NCI-H774 (cell line): ENCODE measurements at regions not wholly inside any gene's neighbourhood (a gene's known extent, or its start where the extent isn't known, plus 50 kb on each side); places are given as distances from the start of the nearest gene placed in this dataset.

Experiments
- DNase-seq: peaks from one replicate; lab custom pipeline; 2025; lab: John Stamatoyannopoulos, UW

DNA sequence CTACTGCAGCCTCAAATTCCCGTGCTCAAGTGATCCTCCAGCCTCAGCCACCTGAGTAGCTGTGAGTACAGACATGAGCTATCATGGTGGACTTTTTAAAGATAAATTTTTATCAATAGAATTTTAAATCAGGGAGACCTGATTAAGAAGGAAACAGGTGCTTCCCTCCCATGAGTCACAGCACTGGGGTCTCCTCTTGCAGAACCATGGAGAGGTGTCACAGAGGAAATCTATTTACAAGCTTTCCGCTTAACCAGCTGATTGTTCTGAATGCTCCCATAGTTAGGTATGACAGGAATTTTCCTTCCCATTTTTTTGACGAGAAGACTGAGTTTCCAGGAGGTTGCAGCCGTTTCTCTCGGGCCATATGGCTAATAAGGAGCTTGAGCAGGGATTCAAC lies 516.1 kb downstream of the MIAT start:
- DNase-seq = no peak

DNA sequence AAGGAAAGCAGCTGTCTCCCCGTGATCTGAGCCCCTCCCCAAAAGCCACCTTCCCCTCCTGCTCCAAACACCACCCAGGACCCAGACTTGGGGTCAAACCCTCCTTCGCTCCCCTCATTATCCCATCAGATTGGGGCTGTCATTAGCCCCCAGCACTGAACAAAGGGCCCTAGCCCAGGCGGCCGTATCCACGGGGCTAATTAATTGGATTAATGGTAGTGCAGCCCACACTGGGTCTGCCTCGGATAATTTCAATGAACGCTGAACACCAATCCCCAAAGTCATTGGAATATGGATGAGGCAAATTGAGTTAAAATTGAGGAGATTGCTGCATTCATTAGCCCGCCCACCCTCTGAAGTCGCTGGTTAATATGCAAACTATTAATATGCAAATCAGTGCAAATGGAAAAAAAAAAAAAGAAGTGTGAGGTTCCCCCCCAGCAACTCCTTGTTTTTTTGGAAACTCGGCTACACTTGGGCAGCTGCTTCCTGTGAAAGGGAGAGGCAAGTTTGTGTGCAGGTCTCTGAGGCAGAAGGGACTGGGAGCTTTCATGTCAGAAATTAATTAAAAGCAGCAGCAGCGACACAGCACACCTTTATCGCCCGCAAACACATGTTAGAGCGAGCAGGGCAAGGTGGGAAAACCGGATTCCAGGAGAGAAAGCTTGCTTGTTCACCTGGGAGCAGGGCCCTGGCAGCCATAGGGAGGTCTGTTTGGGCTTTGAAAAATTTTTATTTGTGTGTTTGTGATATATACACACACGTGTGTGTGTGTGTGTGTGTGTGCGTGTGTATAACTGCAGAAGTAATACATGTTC lies 517.8 kb downstream of the MIAT start:
- DNase-seq = no peak

DNA sequence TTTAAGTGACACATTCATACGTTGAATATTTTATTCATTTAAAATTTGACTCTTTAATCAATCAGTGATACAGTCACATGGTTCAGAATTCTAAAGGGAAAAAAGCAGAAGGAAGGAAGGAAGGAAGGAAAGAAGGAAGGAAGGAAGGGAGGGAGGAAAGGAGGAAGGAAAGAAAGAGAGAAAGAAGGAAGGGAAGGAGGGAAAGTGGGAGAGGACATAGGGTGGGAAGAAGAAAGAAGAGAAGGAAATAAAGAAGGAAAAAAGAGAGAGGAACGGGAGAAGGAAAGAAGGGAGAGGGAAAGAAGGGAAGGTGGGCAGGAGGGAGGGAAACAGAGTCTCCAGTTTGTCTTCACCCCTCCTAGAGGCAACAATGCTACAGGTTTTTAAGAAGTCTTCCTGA lies 518.6 kb downstream of the MIAT start:
- no peak for DNase-seq

DNA sequence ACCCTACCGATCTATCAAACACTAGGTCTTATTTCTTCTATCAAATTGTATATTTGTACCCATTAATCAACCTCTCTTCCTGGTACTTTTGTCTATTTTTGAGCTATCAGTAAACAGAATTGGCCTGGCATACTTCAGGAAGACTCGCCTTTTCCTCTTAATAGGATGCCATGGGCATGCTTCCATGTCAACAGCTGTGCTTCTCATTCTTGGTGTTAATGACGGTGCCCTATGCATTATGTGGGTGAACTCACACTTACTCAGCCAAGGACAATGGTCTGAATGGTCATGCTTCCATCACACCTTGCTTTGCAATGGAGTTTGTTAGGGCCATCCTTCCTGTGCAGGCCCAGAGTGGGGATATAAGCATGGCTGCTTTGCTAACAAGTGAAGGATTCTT lies 521.8 kb downstream of the MIAT start:
- no peak for DNase-seq

DNA sequence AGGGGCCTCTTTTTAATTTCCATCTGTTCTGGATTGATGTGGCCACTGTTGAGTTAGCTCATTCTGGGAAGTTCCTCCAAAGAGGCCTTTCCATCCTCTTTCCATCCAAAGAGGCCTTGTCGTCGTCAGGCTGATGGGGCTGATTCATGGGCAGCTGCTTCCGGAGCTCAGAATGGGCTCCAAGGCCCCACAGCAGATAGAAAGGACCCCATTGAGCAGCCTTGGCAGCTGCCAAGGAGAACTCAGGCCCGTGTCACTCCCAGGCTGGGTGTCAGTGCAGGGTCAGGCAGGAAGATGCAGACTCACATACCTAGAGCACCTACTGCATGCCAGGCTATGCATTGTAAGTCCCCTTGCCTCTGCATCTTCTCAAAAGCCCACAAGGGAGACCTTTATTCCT lies 524.1 kb downstream of the MIAT start:
- no peak for DNase-seq

DNA sequence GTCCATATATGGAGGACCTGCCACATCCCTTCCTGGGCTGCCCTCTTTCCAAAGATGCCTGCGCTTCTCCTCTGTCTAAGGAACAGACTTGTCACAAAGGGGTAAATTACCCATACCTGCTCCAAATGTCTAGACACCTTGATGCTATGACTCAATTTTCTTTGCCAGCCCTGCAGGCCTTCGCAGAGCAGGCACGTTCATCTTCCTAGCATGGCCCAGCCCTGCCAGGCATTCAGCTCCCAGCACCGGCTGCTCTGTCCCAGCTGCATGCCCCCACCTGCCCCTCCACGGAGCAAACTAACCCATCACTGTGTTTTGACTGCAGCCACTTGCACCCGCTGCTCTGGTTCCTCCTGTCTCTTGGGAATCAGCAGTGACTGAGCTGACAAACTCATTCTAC lies 526.1 kb downstream of the MIAT start:
- DNase-seq = no peak

DNA sequence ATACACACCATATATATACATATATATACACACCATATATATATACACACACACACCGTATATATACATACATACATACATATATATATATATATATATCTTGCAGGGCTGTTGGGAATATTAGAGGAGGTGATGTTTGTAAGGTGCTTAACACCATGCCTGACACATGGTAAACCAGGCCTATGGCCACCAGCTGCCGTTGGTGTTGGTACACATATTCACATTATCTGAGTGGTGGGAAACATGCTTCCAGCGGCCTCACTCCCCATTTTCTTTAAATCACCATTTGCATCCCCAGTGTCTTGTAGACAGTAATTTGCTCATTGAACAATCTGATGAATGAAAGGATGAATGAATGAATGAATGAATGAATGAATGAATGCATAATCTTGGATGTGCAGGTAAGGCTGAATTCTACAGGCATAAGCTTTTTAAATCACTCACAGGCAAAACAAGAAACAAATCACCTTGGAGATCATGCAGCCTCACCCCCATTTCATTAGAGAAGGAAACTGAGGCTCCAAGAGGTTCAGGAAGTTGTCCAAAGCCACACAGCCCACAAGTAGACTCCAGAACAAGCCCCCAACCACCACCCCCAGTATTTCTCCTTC lies 527.8 kb downstream of the MIAT start:
- DNase-seq = no peak

DNA sequence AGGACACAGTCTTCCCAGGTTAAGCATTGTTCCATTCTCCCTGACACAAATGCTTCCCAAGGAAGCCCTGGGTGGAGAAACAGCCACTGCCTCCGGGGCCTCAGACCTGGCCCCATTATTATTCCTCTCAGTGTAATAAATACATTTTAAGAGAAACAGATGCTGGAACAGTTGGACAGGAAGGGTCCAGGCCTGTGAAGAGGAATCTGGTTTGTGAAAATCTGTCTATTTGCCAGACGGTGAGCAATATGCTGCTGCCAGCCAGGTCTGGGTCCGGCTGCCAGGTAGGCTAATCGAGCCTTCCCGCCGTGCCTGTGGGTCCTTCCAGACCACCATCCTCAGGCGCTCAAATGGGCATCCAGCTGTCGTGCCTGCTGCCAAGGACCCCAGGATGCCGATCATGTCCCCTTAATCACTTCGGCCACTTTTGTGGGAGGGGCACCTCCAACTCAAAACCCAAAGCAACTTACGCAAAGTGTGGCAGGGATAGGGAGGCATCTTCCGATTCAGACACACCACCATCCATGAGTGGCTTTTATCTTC lies 528.4 kb downstream of the MIAT start:
- no peak for DNase-seq

DNA sequence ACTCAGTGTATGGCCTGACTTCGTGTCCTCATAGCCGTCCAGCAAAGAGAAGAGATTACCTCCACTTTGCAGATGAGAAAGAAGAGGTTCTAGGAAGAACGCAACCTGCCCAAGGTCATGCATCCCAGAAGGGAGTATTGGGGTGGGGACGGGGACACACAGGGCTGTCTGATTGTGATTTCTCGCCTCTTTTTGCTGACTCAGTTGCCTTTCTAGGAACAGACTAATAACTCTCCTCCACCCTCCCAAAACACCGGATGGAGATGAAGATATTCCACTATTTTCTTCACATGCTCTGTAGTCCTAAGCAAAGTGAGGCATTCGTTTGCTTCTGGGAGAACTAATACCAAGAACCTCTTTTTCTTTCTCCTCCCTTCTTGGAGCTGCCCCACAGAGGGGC lies 529.3 kb downstream of the MIAT start:
- DNase-seq = no peak

DNA sequence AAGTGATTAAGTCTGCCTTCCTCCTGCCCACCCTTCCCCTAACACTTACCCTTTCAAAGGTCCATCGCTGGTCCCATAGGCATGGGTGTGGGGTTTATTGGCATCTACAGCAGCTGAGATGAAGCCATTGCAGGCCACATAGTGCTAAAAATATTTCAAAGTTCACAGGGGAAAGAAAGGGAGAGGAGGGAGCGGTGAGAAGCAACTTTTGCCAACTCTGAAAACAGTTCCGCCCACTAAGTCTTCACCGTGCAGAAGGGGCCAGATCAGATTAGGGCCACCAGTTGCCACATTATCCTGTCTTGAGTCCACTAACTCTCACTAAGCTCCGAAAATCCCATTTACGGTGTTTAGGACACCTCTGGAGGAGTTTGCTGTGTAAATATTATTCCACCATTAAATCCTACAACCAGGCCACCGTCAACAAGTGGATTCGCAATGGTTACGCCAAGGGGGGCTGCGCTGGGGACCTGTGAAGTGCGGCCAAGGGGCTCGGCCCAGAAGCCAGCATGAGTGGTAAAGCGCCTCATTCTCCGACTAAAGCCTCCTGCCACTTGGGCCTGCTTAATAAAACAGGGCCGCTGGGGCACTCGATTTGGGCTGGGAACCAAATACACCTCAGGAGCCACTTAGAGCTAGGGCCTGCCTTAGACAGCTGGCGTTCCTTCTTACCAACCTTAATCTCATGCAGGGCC lies 534.9 kb downstream of the MIAT start:
- DNase-seq = no peak

DNA sequence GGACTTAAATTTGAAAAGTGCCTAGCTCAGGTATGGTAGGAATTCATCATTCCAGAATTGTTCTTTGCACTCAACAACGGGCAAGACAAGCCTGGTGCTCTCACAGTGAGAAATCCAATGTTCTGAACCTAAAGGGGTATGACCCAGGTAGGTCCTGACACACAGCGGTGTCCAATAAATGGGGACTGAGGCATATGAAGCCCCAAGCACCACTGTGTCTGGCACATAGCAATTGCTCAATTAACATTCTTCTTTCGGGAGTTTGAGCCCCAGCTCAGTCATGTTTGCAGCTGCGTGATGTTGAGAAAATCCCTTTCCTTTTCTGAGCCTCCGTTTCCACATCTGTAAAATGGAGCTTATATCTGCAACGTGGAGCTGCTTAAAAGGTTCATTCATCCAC lies 535.8 kb downstream of the MIAT start:
- DNase-seq = no peak

DNA sequence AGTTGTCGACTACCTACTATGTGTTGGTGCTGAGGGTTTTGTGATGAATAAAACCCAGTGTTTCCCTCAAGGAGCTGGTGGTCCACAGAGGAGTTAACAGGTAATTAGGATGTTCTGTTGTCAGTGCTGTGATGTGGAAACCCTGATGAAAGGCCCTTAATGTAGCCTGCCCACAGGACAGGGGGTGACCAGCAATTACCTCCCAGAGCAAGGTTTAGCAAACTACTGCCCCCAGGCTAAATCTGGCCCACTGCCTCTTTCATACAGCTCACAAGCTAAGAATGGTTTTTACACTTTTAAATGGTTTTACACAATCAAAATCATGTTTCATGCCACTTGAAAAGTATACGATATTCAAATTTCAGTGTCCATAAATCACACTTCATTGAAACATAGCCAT lies 536.2 kb downstream of the MIAT start:
- no peak for DNase-seq

DNA sequence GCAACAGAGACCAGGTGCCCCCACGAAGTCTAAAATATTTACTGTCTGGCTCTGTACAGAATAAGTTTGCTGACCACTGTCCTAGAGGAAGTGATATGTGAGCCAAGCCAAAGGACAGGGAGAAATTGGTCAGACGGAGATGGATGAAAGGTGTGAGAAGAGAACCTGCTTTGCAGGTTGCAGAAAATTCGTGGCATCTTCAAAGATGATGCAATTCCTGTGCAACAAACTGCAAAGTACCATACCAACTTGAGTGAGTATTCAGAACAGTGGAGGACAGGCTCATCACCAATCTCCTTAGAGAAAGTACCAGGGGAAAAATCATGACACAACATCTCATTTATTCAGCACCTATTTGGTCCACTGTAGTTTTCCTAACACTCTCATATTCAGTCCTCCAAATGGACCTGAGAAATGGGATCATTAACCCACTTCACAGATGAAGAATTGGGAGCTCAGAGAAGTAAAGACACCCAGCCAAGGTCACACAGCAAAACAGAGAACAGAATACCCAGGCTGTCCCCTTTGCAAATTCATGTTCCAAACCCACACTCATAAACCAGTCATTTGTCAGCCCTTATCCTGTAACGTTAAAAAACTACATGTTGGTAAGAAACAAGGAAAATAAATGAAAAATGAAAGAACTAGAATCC lies 536.8 kb downstream of the MIAT start:
- no peak for DNase-seq

DNA sequence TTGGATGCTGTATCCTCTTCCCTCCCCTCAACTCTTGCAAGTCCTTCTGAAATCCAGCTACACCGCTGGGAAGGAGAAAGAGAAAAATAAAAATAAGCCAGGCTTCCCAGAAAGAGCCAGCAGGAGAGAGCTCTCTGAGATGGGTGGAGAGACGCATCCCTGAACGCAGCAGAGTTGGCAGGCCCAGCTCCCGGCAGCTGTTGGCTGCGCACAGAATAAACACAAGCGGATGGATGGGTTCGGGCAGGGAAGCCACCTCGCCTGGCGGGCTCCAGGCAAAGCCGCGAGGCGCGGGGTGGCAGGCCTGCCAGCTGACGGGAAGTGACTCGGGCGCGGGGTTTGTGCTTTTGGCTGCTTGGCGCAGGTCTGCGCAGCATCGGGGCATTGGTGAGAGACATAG lies 537.7 kb downstream of the MIAT start:
- peak; percentile 8 for DNase-seq

DNA sequence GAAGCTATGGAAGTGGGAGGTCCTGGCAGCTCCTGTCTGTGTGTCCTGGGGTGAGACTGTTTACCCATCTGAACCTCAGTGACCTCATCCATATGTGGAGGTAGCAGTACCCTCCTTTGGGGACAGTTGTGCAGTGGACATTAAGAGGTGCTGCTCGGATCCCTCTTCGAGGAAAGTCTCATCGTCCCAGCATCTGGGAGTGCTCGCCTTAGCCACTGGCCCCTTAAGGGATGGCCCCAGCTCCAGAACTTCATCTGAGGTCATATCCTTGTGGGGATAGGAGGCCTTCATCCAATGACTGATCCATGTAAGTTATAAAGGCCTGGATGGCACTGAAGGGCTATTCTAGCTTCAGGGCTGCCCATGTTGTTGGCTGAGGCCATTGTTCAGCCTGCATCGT lies 538.1 kb downstream of the MIAT start:
- no peak for DNase-seq

DNA sequence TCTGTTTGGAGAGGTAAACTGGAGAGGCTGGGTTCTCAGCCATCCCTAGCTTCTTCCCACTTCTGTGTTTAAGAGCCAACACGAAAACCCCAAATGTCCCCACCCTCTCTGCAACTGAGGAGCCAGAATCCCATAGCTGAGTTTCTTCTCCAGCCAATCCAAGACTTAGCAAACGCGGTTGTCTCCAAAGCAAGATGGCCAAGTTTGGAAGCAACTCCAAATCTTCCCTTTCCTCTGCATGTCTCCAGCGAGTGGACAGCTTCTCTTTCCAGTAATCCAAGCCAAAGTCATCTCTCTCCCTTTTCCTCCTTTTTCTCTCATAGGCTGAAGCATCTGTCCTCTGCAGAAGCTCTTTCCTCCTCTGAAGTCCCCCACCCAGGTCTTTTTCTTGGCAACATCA lies 539.2 kb downstream of the MIAT start:
- no peak for DNase-seq

DNA sequence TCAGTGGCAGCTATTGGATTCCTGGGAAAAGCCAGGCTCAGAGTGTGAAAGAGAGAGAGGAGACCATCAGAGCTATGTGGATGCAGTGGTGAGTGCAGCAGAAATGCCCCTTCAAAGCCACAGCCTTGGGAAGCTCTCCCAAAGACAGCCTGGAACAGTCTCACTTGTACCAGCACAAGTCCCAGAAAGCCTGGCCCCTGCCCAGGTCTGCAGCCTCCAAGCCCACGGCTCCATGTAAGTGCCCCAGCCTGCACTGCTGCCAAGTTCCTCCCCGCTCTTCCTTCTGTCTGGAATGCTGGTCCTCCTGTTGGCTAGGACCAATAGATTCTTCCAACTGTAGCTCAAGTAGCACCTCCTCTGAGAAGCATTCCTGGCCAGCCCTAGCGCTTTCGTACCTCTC lies 539.7 kb downstream of the MIAT start:
- DNase-seq = no peak

DNA sequence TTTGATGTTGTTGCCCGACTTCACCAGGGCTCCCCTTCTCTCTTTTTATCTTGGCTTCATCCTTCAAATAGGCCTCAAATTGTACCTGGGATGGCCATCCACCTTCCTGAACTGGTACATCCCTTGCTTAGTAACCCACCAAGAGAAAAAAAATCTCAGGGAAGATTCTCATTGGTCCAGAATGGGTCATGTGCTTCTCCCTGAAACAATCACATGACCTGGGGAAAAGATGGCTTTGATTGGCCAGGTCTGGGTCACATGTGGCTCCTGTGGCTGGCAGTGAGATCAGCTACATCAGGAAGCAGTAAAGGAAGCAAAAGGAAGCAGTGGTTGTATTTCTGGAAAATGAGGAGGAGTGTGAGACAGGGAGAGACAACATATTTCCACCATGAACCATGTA lies 540.2 kb downstream of the MIAT start:
- DNase-seq = no peak

DNA sequence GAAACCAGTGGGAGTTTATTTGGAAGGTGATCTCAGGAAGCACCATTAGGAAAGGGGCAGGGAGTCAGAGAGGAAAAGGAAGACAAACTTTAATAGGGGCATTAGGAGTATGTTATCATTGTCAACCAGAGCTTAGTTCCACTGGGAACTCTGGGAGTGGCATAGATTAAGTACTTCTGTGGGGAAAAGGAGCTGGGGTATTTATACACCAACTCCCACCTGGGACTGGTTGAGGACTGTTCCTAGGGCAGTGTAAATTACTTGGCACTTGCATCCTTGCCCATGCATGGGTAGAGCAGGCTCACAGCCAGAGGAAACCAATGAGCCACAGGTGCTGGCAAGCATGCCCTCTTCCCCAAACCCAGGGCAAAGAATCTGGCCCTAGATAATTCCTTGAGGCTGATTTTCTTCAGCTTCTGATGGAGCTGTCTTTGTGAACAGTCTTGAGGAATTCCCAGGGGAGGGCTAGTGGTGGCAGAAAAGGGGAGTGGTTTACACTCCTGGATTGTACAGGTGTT lies 541.2 kb downstream of the MIAT start:
- no peak for DNase-seq

DNA sequence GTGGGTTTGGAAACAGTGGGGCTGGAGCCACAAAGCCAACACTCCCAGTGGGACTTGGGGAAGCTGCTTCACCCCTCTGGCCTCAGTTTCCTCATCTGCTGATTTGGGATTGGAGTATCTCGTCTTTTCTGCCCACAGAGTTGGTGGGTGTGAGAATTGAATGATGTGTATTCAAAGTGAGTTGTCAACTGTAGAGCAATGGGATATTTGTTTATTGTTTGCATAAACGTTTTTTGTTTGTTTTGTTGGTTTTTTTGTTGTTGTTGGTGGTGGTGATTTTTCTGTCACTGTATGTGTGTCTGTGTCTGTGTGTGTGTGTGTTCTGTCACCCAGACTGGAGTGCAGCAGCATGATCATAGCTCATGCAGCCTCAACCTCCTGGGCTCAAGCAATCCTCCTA lies 542.0 kb downstream of the MIAT start:
- no peak for DNase-seq

DNA sequence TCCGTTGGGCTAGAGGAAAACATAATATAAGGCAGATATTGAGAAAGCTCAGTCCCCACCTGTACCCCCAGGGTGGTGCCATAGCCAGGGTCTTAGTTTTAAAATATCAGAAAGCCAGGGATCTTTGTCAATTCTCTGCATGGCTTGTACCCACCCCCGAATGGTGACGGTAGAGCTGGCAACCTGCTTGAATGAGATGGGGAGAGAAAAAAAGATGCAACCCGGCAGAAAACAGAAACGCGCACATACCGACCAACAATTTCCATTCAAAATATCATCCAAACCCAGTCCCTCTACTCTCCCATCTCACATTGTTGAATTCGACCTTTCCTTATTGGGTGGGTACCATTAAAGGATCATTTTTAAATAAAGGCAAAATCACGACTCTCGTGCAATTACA lies 543.9 kb downstream of the MIAT start:
- no peak for DNase-seq

DNA sequence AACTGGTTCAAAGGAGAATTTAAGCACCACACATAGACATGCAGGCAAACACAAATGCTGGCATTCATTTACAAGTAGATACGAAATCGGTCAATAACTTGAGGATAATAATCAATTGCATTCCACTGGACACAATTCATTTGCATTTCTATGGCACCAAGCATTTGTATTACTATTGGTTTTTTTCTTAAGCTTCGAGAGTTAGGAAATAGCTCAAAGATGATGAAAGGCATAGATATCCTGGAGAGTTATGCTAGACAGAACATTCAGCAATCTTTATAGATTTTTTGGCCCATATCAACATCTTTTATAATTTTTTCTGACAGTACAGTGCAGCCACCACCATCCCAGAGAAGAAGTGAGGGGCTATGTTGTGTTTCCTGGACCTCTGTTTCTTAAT lies 544.4 kb downstream of the MIAT start:
- no peak for DNase-seq
